Gastroesophageal sphincter (tissue), 4 donors: ENCODE measurements at regions not wholly inside any gene's neighbourhood (a gene's known extent, or its start where the extent isn't known, plus 50 kb on each side); places are given as distances from the start of the nearest gene placed in this dataset.

Source experiments
- ATAC-seq: fragments of 150-250 bp; one replicate; pipeline ENCODE4 v1.9.1; 2016; ENCODE audit warnings: mild to moderate bottlenecking, moderate library complexity
- H3K27ac ChIP-seq, 4 donors: fragments of 200-600 bp; sonication (generic) in 3 of 4; 1 replicate in 3 of 4; 2 replicates in 1 of 4; pipeline ENCODE4 v1.5.1; 2016 to 2019
- H3K27me3 ChIP-seq: fragments of 200-600 bp; sonication (generic); one replicate; pipeline ENCODE4 v1.5.1; 2019
- H3K36me3 ChIP-seq, 2 donors: fragments of 200-600 bp; sonication (generic); one replicate each; pipeline ENCODE4 v1.5.1; 2019; ENCODE audit warnings: control low read depth in 1 of 2
- H3K4me1 ChIP-seq, 3 donors: fragments of 200-600 bp; sonication (generic); 1 replicate in 2 of 3; 2 replicates in 1 of 3; pipeline ENCODE4 v1.5.1; 2016 to 2019; ENCODE audit warnings: control low read depth in 2 of 3
- H3K4me3 ChIP-seq, 2 donors: fragments of 200-600 bp; sonication (generic); one replicate each; pipeline ENCODE4 v1.5.1; 2019; ENCODE audit warnings: mild to moderate bottlenecking in 1 of 2, moderate library complexity in 1 of 2
- H3K9me3 ChIP-seq, 3 donors: fragments of 200-600 bp; sonication (generic); one replicate each; pipeline ENCODE4 v1.5.1; 2017 to 2019; ENCODE audit warnings: control low read depth in 2 of 3
- CTCF ChIP-seq, 4 experiments: fragments of 200-600 bp in 2 of 4; fragments of 450-650 bp in 2 of 4; sonication (generic) in 1 of 4; IDR thresholded peaks; one replicate each; pipeline ENCODE4 v1.5.1; 2017 to 2019; ENCODE audit warnings: antibody characterized with exemption in 4 of 4, mild to moderate bottlenecking in 2 of 4, moderate library complexity in 2 of 4
- EP300 ChIP-seq: sonication (generic); formaldehyde crosslinking; IDR thresholded peaks from one replicate; pipeline ENCODE4 v1.6.1; 2017; ENCODE audit warnings: antibody characterized with exemption, mild to moderate bottlenecking
- POLR2A ChIP-seq, 2 donors: fragments of 450-650 bp; IDR thresholded peaks; one replicate each; pipeline ENCODE4 v1.6.1; 2017; ENCODE audit warnings: antibody characterized with exemption in 2 of 2, mild to moderate bottlenecking in 2 of 2, moderate library complexity in 1 of 2
- POLR2AphosphoS5 ChIP-seq: sonication (generic); formaldehyde crosslinking; IDR thresholded peaks from one replicate; pipeline ENCODE4 v1.6.1; 2017; ENCODE audit warnings: antibody characterized with exemption
- WGBS, 2 donors: methylation state at CpG; one replicate each; pipeline ENCODE4 v1.1.5; 2018; ENCODE audit warnings: low coverage in 1 of 2; 5-methylcytosine and 5-hydroxymethylcytosine counted together

DNA sequence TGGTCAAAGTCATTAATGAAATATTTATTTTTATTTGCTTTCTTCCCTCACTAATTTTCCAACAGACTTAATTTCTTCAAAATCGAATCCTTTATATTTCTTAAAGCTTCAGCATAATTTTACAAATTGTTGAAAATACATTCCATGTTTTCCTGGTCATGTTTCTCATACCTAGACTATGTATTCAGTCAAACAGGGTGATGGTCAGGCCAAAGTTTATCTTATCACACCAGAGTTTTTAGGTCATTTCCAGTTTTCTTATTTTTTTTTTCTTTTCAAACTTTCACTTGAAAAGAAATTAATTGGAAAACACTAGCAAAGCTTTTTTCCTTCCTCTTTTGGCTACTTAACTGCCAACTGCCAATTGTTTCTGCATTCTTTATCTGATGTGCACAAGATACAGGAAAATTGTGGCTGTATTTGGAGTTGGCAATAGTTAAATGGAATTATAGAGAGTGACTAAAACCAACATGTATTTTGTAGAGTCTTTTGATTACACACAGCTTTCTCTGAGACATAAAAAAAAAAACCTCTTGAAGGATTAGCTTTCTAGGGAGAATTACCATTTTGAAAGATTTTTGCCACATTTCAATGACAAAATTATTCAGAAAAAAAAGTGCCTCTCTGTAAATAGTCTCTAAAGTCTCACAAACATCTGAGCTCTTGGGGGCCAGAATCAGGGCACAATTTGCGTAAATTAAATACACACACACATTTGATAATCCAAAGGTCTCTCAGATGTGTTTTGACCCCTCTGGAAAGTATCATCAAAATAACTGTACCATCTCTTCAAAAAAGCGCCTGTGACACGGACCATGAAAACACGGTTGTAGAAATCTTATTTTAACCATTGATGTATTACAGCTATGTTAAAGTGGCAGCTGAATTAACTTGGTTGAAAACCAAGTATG, 603.2 kb upstream of the KCNMB2 start:
- 74 to 81% methylated on average over 5 of the region's 5 CpGs for WGBS, 2 donors
- Histone ChIP-seq H3K27ac (no peak overlapping the region), H3K4me1 (peaks cover 0 to 28% (median 4%) of the 10 kb centered on the region in 3 donors), H3K27me3 (no peaks in the 10 kb centered on the region), H3K36me3 (no peaks in the 10 kb centered on the region), H3K4me3 (no peak overlapping the region), H3K9me3 (no peaks in the 10 kb centered on the region)
- TF ChIP-seq POLR2A (IDR thresholded peaks at IDR 0.05) = no peak
- no peak for TF ChIP-seq EP300
- TF ChIP-seq POLR2AphosphoS5 = no peak
- no peak for TF ChIP-seq CTCF (IDR thresholded peaks at IDR 0.05)
- ATAC-seq = no peak

GRCh38 chr3:177934001-177934891, 602.0 kb upstream of the KCNMB2 start:
- no peak for TF ChIP-seq POLR2AphosphoS5
- ATAC-seq = peak; percentile 71
- no peaks in the 10 kb centered on the region for H3K36me3 ChIP-seq
- no peak overlapping the region for H3K27ac ChIP-seq
- no peaks in the 10 kb centered on the region for H3K9me3 ChIP-seq
- WGBS, 2 donors = 55 to 90% methylated on average over 5 to 10 of the region's 10 CpGs
- no peaks in the 10 kb centered on the region for H3K27me3 ChIP-seq
- peaks cover 0 to 18% (median 0%) of the 10 kb centered on the region in 3 donors for H3K4me1 ChIP-seq
- no peak overlapping the region for H3K4me3 ChIP-seq

GRCh38 chr3:177935047-177935446, 601.2 kb upstream of the KCNMB2 start:
- Histone ChIP-seq H3K4me3 (no peak overlapping the region), H3K4me1 (peaks cover 0 to 18% (median 0%) of the 10 kb centered on the region in 3 donors), H3K9me3 (no peaks in the 10 kb centered on the region), H3K36me3 (no peaks in the 10 kb centered on the region), H3K27ac (no peak overlapping the region), H3K27me3 (no peaks in the 10 kb centered on the region)
- TF ChIP-seq POLR2A (IDR thresholded peaks at IDR 0.05) (no peak), CTCF (IDR thresholded peaks at IDR 0.05) (no peak), EP300 (no peak), POLR2AphosphoS5 (no peak)
- 67 to 86% methylated on average over 5 of the region's 6 CpGs for WGBS, 2 donors
- no peak for ATAC-seq

DNA sequence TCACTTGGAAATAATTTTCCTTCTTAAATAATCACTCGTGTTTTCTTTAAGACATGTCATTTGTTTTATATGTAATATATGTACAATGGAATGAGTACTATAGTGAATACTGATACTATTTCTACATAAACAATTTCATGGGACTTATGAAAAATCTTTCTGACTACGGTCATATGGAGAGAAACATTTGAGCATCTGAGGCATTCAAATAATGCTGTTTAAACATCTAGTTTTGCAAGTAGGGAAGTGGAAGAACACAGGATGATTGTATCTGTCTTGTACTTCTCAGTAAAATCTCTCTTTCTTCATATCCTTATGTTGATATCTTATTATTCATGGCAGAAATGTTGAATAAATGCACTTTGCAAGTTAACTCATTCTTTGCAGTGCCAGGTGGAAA, 599.5 kb upstream of the KCNMB2 start:
- Histone ChIP-seq H3K27me3 (no peaks in the 10 kb centered on the region), H3K9me3 (no peaks in the 10 kb centered on the region), H3K4me1 (peaks cover 0 to 11% (median 0%) of the 10 kb centered on the region in 3 donors), H3K27ac (no peak overlapping the region), H3K36me3 (no peaks in the 10 kb centered on the region), H3K4me3 (no peak overlapping the region)
- 79 to 100% methylated on average over 2 of the region's 2 CpGs for WGBS, 2 donors
- no peak for ATAC-seq
- TF ChIP-seq POLR2A (IDR thresholded peaks at IDR 0.05) = no peak
- TF ChIP-seq EP300 = no peak
- TF ChIP-seq CTCF (IDR thresholded peaks at IDR 0.05) = no peak
- no peak for TF ChIP-seq POLR2AphosphoS5

DNA sequence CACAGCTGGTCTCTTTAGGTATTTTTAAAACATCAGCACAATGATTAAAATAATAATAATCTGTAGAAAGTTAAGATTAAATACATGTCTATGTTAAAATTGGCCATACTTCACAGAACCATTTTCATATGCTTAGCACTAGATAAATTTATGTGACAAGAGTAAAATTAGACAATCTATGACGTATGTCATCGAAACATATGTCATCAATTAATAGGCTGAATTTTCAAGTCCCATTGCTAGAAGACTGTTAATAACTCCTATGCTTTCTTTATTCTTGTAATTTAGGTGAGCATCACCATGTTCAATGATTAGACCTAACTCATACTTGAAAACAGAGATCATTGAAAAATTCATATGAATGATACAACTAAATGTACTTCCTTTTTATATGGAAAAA, 593.3 kb upstream of the KCNMB2 start:
- Histone ChIP-seq H3K27me3 (no peaks in the 10 kb centered on the region), H3K4me1 (no peaks in the 10 kb centered on the region), H3K27ac (no peak overlapping the region), H3K9me3 (no peaks in the 10 kb centered on the region), H3K4me3 (no peak overlapping the region), H3K36me3 (no peaks in the 10 kb centered on the region)
- whole genome bisulfite sequencing, 2 donors = 88 to 96% methylated on average over 2 of the region's 2 CpGs
- ATAC-seq = no peak
- TF ChIP-seq EP300 = no peak
- TF ChIP-seq POLR2AphosphoS5 = no peak
- TF ChIP-seq POLR2A (IDR thresholded peaks at IDR 0.05) = no peak
- TF ChIP-seq CTCF (IDR thresholded peaks at IDR 0.05) = no peak
